ENCODE measurements at regions not wholly inside any gene's neighbourhood (a gene's known extent, or its start where the extent isn't known, plus 50 kb on each side); places are given as distances from the start of the nearest gene placed in this dataset.

DNA sequence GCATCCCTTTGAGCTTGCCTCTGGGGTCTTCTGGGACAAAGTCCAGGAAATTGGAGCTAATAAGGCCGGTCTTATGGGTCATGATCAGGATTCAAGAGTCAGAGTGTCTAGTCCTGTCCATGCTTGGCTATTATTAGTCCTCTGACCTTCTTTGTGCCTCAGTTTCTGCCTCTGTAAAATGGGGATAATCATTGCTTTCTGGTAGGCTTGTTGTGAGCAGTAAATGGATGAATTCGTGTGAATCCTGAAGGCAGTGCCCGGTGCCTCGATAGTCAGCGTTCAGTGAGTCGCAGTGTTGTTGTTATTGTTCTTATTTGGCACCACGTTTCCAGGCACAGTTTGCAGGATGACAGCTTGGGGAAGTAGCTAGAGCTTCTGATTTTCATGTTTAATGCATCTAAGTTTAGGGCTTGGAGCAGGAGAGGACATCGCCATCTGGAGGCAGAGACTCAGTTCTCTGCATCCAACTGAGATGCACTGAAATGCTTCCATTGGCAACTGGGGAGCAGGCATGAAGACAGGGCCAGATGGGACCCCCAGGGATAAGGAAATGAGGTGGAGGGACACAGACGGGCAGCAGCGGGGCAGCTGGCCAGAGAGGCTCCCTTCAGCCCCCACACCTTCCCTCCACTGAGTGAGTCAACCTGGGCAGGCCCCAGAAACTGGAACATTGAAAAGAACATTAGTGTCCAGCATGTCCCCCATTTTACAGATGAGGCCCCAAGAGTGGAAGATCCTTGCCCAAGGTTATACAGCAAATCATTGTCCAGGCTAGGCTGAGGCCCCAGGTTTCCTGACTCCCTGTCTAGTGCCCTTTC is 160.3 kb downstream of the PTPRU start:
- Mint-ChIP-seq H3K4me1 (ENCODE audit: low read depth in 2 of 2) (no peaks in the 10 kb centered on the region), H3K36me3 (ENCODE audit: insufficient read depth) (no peaks in the 10 kb centered on the region), H3K4me3 (no peak overlapping the region), H3K9me3 (peaks cover 0 to 6% of the 10 kb centered on the region in 2 donors), H3K27me3 (peaks cover 32 to 56% of the 10 kb centered on the region in 2 donors), H3K27ac (no peak overlapping the region)
- no peak for DNase-seq
- ATAC-seq (replicated peaks): no peak

DNA sequence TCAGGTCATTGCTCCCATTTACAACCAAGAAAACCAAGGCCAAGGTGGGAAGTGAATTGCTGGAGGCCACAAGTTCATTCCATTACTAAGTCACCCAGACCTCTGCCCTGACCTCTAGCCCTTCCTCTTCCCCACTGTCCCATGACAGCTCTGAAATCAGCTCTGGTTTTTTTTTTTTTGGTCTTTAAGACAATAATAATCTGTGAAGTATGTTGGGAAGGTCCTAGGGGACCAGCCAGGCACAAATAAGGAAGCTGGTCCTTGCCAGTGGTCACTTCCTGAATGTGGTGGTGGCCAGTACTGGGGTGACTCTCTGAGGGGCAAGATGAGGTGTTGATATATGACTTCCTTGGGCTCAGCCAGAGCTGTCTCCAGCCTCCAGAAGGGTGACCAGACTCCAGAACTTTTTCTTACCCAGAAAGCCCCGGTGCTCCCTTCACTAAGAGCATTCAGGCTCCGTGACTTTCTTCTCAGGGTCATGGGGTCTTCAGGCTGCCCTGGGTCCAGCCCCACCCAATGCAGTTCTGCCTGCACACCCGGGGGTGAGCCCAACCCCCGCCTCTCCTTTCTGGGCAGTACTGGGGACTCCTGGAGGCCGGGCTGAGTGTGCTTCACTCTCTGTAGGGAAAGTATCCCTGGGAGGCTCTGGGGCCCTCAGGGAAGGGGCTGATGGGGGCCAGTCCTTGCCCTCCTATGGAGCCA is 159.6 kb downstream of the PTPRU start:
- H3K27me3 Mint-ChIP-seq: peaks cover 36 to 63% of the 10 kb centered on the region in 2 donors
- no peak overlapping the region for H3K4me3 Mint-ChIP-seq
- H3K36me3 Mint-ChIP-seq (ENCODE audit: insufficient read depth): no peaks in the 10 kb centered on the region
- H3K4me1 Mint-ChIP-seq (ENCODE audit: low read depth in 2 of 2): no peaks in the 10 kb centered on the region
- H3K9me3 Mint-ChIP-seq: peaks cover 0 to 6% of the 10 kb centered on the region in 2 donors
- DNase-seq: no peak
- H3K27ac Mint-ChIP-seq: no peak overlapping the region
- ATAC-seq (replicated peaks): no peak

DNA sequence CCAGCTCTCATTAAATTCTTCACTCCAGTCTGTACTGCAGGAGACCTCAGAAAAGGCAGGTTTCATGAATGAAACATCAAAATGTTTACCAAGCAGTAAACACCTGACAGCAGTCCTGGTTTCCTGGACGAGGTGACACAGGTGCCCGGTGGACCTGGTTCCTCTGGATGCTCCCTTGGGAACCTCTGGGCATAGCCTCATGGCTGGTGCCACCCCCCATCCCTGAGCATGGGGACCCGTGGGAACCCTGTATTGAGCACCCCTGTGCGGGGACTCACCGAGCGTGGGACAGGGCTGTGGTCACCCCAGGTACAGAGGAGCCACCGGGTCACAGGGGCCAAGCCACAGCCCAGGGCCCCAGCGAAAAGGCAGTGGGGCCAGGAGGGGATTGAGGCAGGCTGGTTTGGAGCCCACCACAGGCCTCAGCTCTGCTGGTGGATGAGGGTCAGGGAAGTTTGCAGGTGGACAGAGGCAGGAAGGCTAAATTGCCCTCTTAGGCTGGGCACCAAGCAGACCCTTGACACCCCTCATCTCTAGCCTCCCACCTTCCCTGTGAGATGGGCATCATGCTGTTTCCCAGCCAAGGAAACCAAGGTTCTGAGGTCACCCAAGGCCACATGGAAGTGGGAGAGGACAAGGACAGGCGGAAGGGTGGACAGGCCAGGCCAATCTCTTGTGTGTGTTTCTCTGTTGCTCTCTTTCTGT is 158.4 kb downstream of the PTPRU start:
- no peak overlapping the region for H3K4me3 Mint-ChIP-seq
- H3K4me1 Mint-ChIP-seq (ENCODE audit: low read depth in 2 of 2): no peaks in the 10 kb centered on the region
- peaks cover 0 to 5% of the 10 kb centered on the region in 2 donors for H3K9me3 Mint-ChIP-seq
- no peaks in the 10 kb centered on the region for H3K36me3 Mint-ChIP-seq (ENCODE audit: insufficient read depth)
- DNase-seq (no peak), ATAC-seq (replicated peaks) (no peak)
- H3K27me3 Mint-ChIP-seq: peaks cover 36 to 75% of the 10 kb centered on the region in 2 donors
- no peak overlapping the region for H3K27ac Mint-ChIP-seq

DNA sequence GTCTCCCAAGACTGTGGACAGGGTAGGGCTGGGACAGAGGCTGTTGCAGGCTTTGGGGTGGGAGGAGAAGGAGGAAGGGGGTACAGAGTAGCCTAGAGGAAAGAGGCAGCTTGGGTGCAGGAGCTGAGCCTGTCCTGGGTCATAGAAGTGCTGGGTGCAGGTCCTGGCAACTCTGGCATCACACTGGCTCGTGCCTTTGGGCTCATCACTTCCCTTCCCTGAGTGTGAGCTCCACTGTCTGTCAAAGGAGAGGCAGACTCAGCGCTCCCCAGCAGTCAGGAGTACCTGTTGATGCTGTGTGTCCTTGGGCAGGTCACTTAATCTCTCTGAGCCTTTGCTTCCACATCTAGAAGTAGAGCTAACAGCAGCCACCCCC is 157.1 kb downstream of the PTPRU start:
- no peaks in the 10 kb centered on the region for H3K9me3 Mint-ChIP-seq
- peaks cover 40 to 82% of the 10 kb centered on the region in 2 donors for H3K27me3 Mint-ChIP-seq
- no peak for ATAC-seq (replicated peaks)

DNA sequence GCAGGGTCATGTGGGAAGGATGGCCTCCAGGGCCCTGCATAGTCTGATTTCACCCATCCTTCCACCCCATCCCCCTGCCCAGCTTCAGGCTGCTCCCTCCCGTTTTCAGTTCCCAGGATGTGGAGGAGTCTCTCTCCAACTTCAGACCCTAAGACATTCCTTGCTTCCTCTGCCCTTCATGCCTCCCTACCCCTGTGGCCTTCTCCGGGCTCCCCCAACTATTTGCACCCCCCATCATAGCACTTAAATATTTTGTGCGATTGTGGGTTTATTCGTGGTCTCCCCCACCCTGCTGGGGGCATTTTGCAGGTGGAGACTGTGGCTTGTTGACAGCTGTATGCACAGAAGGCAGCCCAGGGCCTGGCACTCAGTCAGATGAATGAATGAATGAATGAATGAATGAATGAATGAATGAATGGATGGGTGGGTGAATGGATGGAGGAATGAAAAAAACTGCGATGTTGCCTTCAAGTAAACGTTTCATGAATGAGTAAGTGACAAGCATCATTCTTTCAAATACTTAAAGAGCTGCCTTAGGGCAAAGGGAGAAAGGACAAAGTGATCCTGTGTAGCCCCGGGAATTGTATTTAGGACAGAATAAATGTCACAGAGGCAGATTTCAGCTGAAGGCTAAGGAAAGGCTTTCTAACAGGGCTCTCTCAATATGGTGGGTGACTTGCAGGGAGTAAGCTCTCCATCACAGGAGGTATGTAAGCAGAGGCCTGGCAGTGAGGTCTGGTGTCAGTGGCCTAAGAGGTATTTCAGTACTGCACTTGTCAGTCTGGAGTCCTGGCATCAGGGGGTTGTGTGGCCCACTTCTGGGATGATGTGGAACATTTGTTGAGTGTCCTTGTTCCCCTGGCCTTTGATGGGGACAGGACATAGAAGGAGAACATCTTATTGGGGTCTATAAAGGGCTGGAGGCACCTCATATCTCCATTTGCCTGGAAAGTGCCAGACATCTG is 156.4 kb downstream of the PTPRU start:
- Mint-ChIP-seq H3K36me3 (ENCODE audit: insufficient read depth) (no peaks in the 10 kb centered on the region), H3K4me3 (no peak overlapping the region), H3K27ac (no peak overlapping the region), H3K27me3 (peaks cover 42 to 89% of the 10 kb centered on the region in 2 donors), H3K4me1 (ENCODE audit: low read depth in 2 of 2) (no peaks in the 10 kb centered on the region), H3K9me3 (no peaks in the 10 kb centered on the region)
- ATAC-seq (replicated peaks) (no peak), DNase-seq (no peak)

More for the DNA sequence above, 157.1 kb downstream of the PTPRU start:
- Mint-ChIP-seq H3K27ac (no peak overlapping the region), H3K4me1 (ENCODE audit: low read depth in 2 of 2) (no peaks in the 10 kb centered on the region), H3K4me3 (no peak overlapping the region), H3K36me3 (ENCODE audit: insufficient read depth) (no peaks in the 10 kb centered on the region)
- no peak for DNase-seq

DNA sequence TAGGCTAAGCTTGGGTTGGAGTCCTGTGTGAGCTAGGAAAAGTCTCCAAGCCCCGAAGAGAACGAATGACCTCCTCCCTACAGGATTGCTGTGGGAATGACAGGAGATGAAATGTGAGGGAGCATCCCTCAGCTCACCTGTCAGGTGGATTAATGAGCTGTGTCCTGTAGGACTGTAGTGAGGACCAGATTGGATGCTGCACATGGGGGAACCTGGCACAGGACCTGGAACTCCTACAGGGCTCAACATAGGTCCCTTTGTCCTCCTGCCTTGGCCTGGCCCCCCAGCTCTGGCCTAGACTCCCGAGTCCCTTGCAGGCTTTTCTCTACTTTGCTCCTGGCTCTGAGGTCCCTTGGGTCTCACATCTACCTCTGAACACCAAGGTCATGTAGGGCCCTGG is 155.7 kb downstream of the PTPRU start:
- no peaks in the 10 kb centered on the region for H3K4me1 Mint-ChIP-seq (ENCODE audit: low read depth in 2 of 2)
- no peak overlapping the region for H3K4me3 Mint-ChIP-seq
- no peaks in the 10 kb centered on the region for H3K9me3 Mint-ChIP-seq
- ATAC-seq (replicated peaks) (no peak), DNase-seq (no peak)
- H3K27ac Mint-ChIP-seq: no peak overlapping the region
- H3K36me3 Mint-ChIP-seq (ENCODE audit: insufficient read depth): no peaks in the 10 kb centered on the region
- peaks cover 45 to 95% of the 10 kb centered on the region in 2 donors for H3K27me3 Mint-ChIP-seq

DNA sequence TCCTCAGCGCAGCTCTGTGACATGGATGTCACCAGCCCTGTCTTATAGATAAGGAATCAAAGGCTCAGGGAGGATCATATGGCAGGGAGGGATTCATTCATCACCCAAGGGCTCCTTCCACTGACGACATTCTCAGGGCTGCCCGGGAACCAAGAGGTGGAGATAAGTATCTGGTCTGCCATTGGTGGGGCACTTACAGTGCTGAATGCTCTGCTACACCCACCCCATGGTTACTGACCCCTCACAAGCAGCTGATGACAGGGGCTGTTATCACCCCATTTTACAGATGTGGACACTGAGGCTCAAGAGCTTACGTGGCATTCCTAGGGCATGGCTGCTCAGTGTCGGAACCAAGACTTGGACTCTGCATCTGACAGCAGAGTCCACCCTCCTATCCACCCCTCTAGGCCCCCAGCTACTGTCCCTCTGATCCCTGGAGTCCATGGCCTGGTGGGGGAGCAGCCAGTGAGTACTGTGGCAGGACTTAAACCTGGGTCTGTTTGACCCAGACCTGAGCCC is 155.1 kb downstream of the PTPRU start:
- DNase-seq (no peak), ATAC-seq (replicated peaks) (no peak)
- Mint-ChIP-seq H3K4me3 (no peak overlapping the region), H3K27ac (no peak overlapping the region), H3K27me3 (peaks cover 45 to 94% of the 10 kb centered on the region in 2 donors), H3K9me3 (no peaks in the 10 kb centered on the region), H3K4me1 (ENCODE audit: low read depth in 2 of 2) (no peaks in the 10 kb centered on the region), H3K36me3 (ENCODE audit: insufficient read depth) (no peaks in the 10 kb centered on the region)

DNA sequence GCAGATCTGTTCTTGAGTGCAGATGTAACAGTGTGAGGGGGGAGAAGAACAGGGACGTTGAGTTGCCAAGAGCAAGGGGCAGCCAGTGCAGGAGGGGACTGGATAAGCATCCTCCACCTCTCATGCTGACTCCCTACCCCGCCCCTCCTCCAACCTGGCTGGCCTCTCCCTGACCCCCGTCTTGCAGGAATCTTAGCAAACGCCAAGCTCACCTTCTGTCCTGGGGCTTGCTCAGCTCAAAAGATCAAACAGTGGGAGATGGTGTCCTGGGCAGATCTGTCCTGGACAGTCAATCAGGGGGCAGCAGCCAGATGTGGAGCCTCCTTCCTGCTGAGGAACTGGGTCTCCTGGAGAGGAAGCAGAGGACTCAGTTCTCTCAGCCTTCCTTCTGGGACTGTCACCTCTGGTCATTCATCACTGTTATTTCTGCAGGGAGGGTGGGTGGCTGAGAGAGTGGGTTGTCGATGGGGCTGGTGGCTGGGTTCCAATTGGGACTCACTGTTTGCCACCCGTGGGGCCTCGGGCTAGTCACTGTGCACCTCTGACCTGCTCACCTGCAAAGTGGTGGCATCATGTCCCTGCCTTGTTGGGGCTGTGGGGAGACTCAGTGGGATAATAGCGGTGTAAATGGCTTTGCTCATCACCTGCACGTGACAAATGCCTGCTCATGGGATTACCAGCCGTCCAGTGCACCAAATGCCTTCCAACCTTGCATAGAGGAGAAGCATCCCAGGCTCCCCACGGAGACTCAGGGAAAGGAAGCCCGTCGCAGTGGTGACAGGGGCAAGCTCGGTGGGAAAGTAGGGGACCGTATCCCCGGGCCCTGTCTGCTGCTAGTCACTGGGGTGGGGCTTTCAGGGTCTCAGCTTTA is 154.4 kb downstream of the PTPRU start:
- H3K4me3 Mint-ChIP-seq: no peak overlapping the region
- no peaks in the 10 kb centered on the region for H3K9me3 Mint-ChIP-seq
- ATAC-seq (replicated peaks) (no peak), DNase-seq (no peak)
- H3K27ac Mint-ChIP-seq: no peak overlapping the region
- H3K27me3 Mint-ChIP-seq: peaks cover 41 to 87% of the 10 kb centered on the region in 2 donors
- no peaks in the 10 kb centered on the region for H3K36me3 Mint-ChIP-seq (ENCODE audit: insufficient read depth)
- no peaks in the 10 kb centered on the region for H3K4me1 Mint-ChIP-seq (ENCODE audit: low read depth in 2 of 2)

DNA sequence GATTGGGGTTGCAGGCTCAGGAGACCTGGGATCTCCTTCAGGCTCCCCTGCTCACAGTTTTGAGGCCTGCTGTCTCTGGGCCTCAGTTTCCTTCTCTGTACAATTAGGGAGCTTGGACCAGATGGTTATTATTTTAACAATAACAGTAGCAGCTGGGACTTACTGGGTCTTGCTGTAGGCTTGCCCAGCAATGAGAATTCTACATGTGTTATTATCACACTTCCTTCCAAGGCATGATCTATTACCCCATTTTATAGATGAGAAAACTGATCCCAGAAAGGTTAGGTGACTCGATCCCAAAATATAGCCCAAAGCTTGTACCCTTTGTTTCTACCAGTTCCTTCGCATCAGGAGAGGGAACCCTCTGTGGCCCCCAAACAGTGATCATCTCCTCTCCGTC is 153.8 kb downstream of the PTPRU start:
- DNase-seq: no peak
- no peak overlapping the region for H3K27ac Mint-ChIP-seq
- no peak overlapping the region for H3K4me3 Mint-ChIP-seq
- no peaks in the 10 kb centered on the region for H3K36me3 Mint-ChIP-seq (ENCODE audit: insufficient read depth)
- H3K27me3 Mint-ChIP-seq: peaks cover 41 to 82% of the 10 kb centered on the region in 2 donors
- H3K4me1 Mint-ChIP-seq (ENCODE audit: low read depth in 2 of 2): no peaks in the 10 kb centered on the region
- ATAC-seq (replicated peaks): no peak
- H3K9me3 Mint-ChIP-seq: no peaks in the 10 kb centered on the region

DNA sequence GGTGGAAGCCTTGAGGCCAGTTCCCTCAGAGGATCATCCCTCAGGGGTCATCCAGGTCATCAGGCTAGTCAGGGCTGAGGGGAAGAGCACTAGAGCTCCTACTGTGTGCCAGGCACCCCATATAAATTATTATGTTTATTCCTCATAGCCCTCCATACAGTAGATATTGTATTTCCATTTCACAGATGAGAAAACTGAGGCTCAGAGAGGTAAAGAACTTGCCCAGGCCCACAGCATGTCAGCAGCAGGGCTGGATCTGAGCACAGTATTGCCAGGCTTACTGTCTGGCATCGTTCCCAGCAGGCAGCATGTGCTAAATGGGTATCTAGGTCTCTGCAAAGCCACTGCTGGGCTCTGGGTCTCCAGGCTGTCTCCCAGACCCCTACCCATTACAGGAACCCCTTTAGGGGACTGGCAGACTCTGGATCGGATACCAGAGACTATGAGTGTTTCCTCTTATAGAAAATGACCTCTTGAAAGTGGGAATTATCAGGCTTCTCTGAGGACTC is 153.3 kb downstream of the PTPRU start:
- no peak for ATAC-seq (replicated peaks)
- H3K9me3 Mint-ChIP-seq: no peaks in the 10 kb centered on the region

DNA sequence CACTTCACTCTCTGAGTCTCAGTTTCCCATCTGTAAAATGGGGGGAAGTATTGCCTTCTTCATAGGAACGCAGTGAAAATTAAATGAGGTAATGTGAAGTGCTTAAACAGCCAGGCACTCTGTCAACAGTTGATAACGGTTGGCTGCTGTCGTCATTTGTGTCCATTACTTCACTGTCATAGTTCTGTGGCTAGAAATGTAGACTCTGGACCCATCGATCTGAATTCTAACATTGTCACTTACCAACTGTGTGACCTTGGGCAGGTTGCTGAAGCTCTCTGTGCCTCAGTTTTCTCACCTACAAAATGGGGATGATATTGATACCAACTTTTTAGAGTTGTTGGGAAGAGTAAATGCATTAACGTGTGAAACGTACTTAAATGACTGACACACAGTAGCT is 152.6 kb downstream of the PTPRU start:
- no peak overlapping the region for H3K4me3 Mint-ChIP-seq
- no peaks in the 10 kb centered on the region for H3K9me3 Mint-ChIP-seq
- H3K27me3 Mint-ChIP-seq: peaks cover 53 to 82% of the 10 kb centered on the region in 2 donors
- H3K4me1 Mint-ChIP-seq (ENCODE audit: low read depth in 2 of 2): no peaks in the 10 kb centered on the region
- no peaks in the 10 kb centered on the region for H3K36me3 Mint-ChIP-seq (ENCODE audit: insufficient read depth)
- H3K27ac Mint-ChIP-seq: no peak overlapping the region
- DNase-seq: no peak
- no peak for ATAC-seq (replicated peaks)

More for the DNA sequence above, 153.3 kb downstream of the PTPRU start:
- Mint-ChIP-seq H3K4me1 (ENCODE audit: low read depth in 2 of 2) (no peaks in the 10 kb centered on the region), H3K36me3 (ENCODE audit: insufficient read depth) (no peaks in the 10 kb centered on the region), H3K4me3 (no peak overlapping the region), H3K27me3 (peaks cover 46 to 82% of the 10 kb centered on the region in 2 donors), H3K27ac (no peak overlapping the region)
- no peak for DNase-seq

DNA sequence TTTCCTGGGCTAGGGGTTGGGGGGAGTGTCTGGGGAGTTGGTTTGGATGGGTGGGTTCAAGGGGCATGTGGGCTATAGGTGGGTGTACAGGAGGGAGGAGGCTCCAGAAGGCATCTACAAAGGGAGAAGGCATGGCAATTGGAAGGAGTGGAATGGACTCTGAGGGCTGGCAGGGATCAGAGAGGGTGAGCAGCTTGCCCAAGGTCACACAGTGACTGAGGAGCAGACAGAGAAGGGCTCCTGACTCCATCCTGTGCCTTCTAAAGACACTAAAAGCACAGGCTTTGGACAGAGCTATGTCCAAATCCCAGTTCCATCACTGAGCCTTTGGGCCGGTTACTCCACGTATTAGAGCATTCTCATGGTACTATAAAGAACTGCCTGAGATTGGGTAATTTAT is 151.8 kb downstream of the PTPRU start:
- Mint-ChIP-seq H3K9me3 (no peaks in the 10 kb centered on the region), H3K4me3 (no peak overlapping the region), H3K36me3 (ENCODE audit: insufficient read depth) (no peaks in the 10 kb centered on the region), H3K4me1 (ENCODE audit: low read depth in 2 of 2) (no peaks in the 10 kb centered on the region), H3K27ac (no peak overlapping the region), H3K27me3 (peaks cover 57 to 82% of the 10 kb centered on the region in 2 donors)
- DNase-seq (no peak), ATAC-seq (replicated peaks) (no peak)
